HG02943 (cell line): ENCODE measurements at regions not wholly inside any gene's neighbourhood (a gene's known extent, or its start where the extent isn't known, plus 50 kb on each side); places are given as distances from the start of the nearest gene placed in this dataset.

Experiments used
- ATAC-seq: cut with Tn5 transposase; IDR thresholded peaks from one replicate; pipeline ENCODE4 v1.9.1; 2021; ENCODE audit warnings: mild to moderate bottlenecking, low read depth, moderate library complexity; ENCODE audit not compliant: unreplicated experiment

DNA sequence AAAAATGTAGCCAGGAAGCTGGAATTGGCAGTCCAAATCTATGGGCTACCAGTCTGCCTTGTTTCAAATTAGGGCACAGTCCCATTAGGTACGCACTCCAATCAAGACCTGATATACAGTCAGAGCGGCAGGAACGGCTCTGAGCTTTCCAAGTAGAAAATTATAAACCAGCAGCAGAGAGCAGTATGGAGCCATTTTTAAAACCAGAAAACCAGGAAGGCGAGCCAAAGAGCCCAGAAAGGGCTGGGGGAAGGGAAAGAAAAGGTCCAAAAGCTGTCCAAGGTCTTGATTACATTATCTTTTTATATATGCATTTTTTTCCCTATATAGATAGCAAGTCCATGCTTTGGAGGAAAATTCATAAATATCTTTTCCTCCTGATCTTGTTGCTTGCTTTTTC is 719.0 kb downstream of the RWDD3 start:
- ATAC-seq: no peak

- no peak for ATAC-seq
These were observed 720.6 kb downstream of the RWDD3 start for GRCh38 chr1:95954585-95954984.

DNA sequence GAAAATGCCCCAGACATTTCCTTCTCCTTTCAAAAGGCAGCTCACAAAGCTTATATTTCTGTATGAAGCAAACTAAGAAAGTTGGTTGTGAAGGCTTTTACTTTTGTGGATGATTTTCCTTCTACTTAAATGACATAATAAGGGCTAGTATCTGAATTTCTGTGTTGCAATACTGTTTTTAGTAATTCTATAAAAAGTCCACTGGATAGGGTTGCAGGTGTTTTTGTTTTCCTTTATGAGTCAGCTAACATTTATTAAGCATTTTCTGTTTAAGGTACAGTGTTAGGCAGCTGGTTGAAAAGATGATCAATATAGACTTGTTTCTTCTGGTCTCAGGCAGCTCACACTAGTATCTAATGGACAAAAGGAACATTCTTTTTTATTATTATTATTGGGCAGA is 722.2 kb downstream of the RWDD3 start:
- ATAC-seq: no peak

GRCh38 chr1:95957748-95958147 is 723.7 kb downstream of the RWDD3 start:
- no peak for ATAC-seq

- ATAC-seq: no peak
These were observed 732.9 kb downstream of the RWDD3 start for GRCh38 chr1:95966866-95967265.

- no peak for ATAC-seq
These were observed 740.6 kb downstream of the RWDD3 start for GRCh38 chr1:95974586-95974985.

- ATAC-seq: no peak
These were observed 738.9 kb upstream of the PTBP2 start for GRCh38 chr1:95982711-95983110.

DNA sequence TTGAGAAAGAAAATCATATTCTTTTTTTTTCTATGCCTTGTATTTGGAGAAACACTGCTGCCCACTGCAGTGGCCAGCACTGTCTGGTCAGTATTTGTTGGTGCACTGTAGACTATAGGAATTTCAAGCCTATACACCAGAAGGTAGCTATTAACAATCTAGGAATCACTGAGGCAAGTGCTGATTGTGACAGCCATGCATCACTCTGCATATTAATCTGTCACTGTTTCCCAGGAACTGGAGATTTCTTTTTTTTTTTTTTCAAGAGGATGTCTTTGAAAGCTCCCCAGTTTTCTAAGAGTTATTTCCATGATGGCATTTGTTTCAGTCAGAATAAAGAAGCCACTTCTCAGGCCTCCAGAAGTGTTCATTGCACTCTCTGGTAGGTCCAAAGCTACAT is 737.8 kb upstream of the PTBP2 start:
- ATAC-seq: no peak

DNA sequence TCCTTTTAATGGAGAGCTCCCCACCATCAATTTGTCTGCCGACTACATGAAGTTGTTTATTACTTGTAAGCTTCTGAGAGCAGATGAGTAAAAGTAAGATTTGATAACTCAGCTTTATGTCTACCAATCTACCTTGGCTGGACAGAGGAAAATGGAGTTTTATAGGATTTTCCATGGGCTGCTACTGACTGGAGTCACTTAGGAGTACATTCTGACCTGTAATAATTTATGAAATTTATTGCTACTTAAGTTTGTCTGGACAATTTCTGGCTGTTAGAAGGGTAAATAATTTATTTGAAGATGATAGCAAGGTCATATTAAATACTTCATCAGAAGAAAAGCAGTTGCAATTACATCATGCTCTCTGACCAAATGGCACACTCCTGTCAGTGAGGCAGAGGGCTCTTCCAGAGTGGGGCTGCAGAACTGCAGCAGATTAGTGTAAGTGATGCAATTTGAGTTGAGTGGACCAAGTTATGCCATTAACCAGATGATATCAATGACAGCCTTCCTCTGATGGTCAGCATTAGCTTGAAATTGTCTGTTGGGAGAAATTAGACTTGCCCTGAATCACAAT is 736.7 kb upstream of the PTBP2 start:
- no peak for ATAC-seq

GRCh38 chr1:95990033-95990432 is 731.6 kb upstream of the PTBP2 start:
- no peak for ATAC-seq

- ATAC-seq: no peak
These were observed 729.6 kb upstream of the PTBP2 start for GRCh38 chr1:95991787-95992520.

DNA sequence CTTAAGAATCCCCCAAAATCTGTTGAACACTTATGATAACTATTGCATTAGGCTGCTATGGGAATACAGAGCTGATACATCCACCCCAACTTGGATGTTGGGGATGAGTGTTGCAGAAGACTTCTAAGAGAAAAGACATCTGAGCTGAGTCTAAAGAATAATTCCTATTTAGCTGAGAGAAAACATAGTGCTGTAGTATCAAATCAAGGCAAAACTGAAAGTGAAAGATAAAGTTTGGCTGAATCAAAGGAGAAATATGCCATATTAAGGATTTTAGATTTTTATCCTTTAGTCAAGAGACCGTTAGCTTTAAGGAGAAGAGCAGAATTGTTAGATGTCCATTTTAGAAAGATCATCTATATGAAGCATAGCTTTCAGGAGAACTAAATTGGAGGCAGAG is 726.9 kb upstream of the PTBP2 start:
- no peak for ATAC-seq

DNA sequence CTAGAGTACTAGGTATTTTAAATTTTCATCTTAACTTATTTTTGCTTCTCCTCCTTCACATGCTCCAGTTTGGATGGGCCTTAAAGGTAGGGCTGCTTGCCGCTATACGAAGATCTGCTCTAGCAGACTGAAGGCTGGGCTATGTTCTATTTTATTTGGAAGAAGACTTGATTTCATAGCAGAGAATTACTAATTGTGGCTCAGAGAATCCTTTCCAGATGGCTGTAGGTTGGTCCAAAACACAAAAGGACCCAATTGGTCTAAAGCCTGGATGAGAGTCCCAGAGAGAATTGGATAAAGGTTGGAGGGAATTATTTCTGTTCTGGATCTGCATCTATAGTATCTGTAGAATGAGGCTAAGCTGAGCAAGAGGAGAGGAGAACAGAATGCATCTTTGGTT is 719.4 kb upstream of the PTBP2 start:
- no peak for ATAC-seq

GRCh38 chr1:96002969-96003964 is 718.3 kb upstream of the PTBP2 start:
- no peak for ATAC-seq

DNA sequence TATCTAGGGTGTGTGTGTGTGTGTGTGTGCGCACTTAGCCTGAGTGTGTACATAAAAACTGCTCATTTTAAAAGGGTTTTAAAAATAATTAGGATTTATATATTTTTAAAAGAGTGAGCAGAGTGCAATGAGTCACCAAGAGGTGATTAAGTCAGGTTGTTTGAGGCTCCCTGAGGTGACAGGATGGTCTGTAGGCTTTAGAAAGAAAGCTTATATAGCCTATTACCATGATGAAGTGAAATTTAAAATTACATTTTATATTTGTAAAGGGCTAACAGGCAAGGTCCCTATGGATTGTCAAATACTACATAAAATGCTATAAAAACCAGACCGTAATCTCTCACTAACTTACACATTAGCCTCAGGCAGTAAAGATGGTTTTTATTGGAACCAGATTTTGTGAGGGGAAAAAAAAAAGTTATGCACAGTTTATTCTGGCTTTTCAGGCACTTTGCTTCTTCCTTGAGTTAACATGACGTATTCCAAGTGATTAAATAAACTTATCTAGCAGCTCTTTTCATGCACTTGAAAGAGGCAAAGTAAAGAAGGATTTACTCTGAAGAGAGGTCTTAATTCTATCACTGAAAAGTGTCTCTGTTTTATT is 711.7 kb upstream of the PTBP2 start:
- no peak for ATAC-seq

DNA sequence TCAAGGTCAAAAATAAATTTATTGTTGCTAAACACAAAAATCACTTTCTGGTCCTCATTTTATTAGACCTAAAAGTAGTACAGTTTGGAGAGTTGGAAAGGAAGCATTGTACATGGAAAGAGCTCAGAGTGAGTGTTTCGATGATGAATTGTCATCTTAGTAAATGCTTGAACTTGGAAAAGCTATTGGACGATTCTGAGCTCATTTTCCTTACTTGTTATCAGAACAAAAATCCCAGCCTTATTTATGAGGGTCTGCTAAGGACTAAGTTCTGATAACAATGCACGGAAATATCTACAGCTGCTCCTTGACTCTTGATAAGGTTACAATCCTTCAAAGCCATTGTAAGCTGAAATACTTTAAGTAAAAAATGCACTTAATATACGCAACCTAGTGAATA is 710.0 kb upstream of the PTBP2 start:
- ATAC-seq: no peak

DNA sequence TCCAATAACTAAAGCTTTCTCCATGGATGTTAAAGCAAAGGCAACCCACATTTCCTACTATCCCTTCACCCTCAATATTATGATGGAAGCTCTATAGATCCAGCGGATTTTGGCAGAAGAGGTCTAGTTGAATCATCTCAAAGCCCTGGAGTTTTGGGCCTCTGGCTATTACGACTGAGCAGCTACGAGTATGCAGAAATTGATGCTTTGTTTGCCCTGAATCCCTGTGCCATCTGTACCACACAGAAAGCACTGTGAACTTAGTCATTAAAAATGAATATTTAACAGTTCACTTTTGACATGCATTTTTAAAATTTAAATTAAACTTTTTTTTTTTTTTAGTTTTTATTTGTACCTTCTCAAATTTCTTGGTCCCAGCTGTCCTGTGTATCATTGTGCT is 705.4 kb upstream of the PTBP2 start:
- ATAC-seq: no peak

DNA sequence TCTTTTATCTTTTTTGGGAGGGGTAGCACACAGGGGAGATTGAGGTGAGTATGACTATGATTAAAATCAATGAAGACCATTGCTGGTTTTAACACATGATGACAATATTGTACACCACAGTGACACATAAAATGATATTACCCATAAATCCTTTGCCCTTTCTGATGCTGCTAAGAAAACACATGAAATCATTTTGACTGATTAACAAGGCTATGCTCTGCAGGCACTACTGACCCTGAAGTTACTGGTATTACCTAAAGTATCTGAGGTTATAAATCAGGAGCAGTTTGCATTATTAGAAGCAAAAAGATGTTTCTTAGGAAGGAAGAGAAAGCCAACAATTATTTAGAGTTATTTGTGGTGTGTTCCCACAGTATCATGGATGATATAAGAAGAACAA is 701.2 kb upstream of the PTBP2 start:
- no peak for ATAC-seq

DNA sequence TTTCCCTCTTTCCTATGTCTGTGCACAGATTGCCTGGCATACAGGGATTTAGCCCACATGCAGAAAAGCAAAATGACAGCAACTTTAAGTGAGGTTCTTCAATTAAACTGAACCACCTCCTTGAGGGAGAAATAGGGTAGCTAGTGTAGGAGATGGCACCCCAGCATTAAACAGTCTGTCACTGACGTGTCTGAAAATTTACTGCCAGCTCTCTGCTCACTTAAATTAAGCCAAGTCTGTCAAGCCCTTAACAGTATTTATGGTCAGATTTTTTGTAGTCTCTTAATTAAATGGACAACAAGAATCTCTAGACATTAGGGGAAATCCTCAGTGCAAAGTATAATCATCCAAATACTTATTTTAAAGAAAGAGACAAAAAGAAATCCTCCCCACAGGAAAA is 696.5 kb upstream of the PTBP2 start:
- no peak for ATAC-seq

GRCh38 chr1:96028071-96028470 is 693.5 kb upstream of the PTBP2 start:
- ATAC-seq: no peak

DNA sequence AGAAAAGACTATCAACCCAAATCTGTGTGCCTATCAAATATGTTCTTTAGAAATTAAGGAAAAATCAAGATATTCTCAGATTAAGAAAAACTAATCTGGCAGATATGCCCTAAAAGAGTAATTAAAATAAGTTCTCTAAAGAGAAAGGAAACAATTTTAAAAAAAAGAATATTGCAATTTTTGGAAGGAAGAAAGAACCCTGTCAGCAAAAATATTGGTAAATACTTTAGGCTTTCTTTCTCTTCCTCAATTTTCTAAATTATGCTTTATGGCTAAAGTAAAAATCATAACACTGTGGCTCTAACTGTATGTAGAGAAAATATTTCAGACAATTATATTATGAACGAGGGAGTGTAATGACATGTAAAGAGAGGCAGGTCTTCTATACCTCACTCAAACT is 691.3 kb upstream of the PTBP2 start:
- ATAC-seq: no peak
